Hepatocyte (in vitro differentiated cells): ENCODE measurements at regions not wholly inside any gene's neighbourhood (a gene's known extent, or its start where the extent isn't known, plus 50 kb on each side); places are given as distances from the start of the nearest gene placed in this dataset.

Experiments
- DNase-seq: peaks from one replicate; pipeline ENCODE4 v3.0.0-alpha.2; 2016; ENCODE audit warnings: low spot score
- H2AFZ ChIP-seq: fragments of 200-600 bp; sonication (generic); 2 replicates; pipeline ENCODE4 v1.6.0; 2016; ENCODE audit warnings: antibody characterized with exemption, mild to moderate bottlenecking
- H3K27ac ChIP-seq: fragments of 200-600 bp; sonication (generic); 2 replicates; pipeline ENCODE4 v1.5.1; 2016; ENCODE audit warnings: mild to moderate bottlenecking
- H3K27me3 ChIP-seq: fragments of 200-600 bp; sonication (generic); 2 replicates; pipeline ENCODE4 v1.6.1; 2016
- H3K36me3 ChIP-seq: fragments of 200-600 bp; sonication (generic); replicated peaks from 2 replicates; pipeline ENCODE4 v1.5.1; 2016; ENCODE audit warnings: low read depth; ENCODE audit not compliant: insufficient read depth
- H3K4me1 ChIP-seq: fragments of 200-600 bp; sonication (generic); 2 replicates; pipeline ENCODE4 v1.5.1; 2016; ENCODE audit warnings: mild to moderate bottlenecking, moderate library complexity; ENCODE audit not compliant: insufficient read depth
- H3K4me2 ChIP-seq: fragments of 200-600 bp; sonication (generic); 2 replicates; pipeline ENCODE4 v1.6.0; 2016
- H3K4me3 ChIP-seq: fragments of 200-600 bp; sonication (generic); 2 replicates; pipeline ENCODE4 v1.5.1; 2016; ENCODE audit warnings: mild to moderate bottlenecking
- H3K79me2 ChIP-seq: fragments of 200-600 bp; sonication (generic); 2 replicates; pipeline ENCODE4 v1.6.0; 2017; ENCODE audit warnings: mild to moderate bottlenecking
- H3K9me2 ChIP-seq: fragments of 200-600 bp; sonication (generic); replicated peaks from 2 replicates; pipeline ENCODE4 v1.6.0; 2017; ENCODE audit warnings: mild to moderate bottlenecking; ENCODE audit not compliant: insufficient read depth
- H3K9me3 ChIP-seq: fragments of 200-600 bp; sonication (generic); 2 replicates; pipeline ENCODE4 v1.5.1; 2016; ENCODE audit warnings: low read depth, mild to moderate bottlenecking
- H4K20me1 ChIP-seq: fragments of 200-600 bp; sonication (generic); 2 replicates; pipeline ENCODE4 v1.6.0; 2016; ENCODE audit warnings: mild to moderate bottlenecking; ENCODE audit not compliant: insufficient read depth, poor library complexity, severe bottlenecking
- EZH2 ChIP-seq: fragments of 200-600 bp; sonication (generic); IDR thresholded peaks from 2 replicates; pipeline ENCODE4 v1.6.1; 2016; ENCODE audit warnings: antibody characterized with exemption, mild to moderate bottlenecking, borderline replicate concordance
- EZH2phosphoT487 ChIP-seq: fragments of 200-600 bp; sonication (generic); IDR thresholded peaks from one replicate; pipeline ENCODE4 v1.6.1; 2018; ENCODE audit warnings: antibody characterized with exemption, mild to moderate bottlenecking, low read depth, moderate library complexity; ENCODE audit not compliant: unreplicated experiment, severe bottlenecking
- WGBS: methylation state at CpG from one replicate; pipeline ENCODE4 v1.1.6; 2016; ENCODE audit warnings: low lambda C conversion rate; ENCODE audit errors: missing lambda C conversion rate; 5-methylcytosine and 5-hydroxymethylcytosine counted together
- TF ChIP-seq, protein P1 (sequence below): fragments of 200-600 bp; sonication (generic); IDR thresholded peaks from 2 replicates; pipeline ENCODE4 v1.5.1; 2016; ENCODE audit warnings: antibody characterized with exemption, mild to moderate bottlenecking; ENCODE audit not compliant: poor library complexity

DNA sequence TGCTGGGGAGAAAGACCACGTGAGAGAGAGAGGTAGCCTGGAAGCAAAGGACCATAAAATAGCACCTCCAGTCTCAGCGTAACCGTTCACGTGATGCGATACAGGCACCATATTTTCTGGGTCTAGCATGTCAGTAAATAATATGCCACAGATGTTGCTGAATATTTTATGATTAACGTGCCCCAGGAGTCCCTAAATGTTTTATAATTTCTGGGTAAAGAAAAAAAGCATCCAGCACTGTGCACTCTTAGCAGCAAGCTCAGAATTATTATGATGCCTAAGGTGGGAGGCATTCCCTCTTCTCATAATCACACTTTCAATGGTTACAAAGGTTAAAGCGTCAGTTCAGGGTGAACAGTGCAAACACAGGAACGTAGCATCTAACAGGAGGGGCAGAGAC lies 121.8 kb downstream of the CAVIN4 start:
- Histone ChIP-seq H3K79me2 (no peaks in the 10 kb centered on the region), H3K4me2 (no peak overlapping the region), H3K4me3 (no peak overlapping the region), H4K20me1 (no peaks in the 10 kb centered on the region), H3K9me3 (no peaks in the 10 kb centered on the region), H3K27ac (no peak overlapping the region), H2AFZ (no peak overlapping the region), H3K9me2 (no peaks in the 10 kb centered on the region), H3K27me3 (no peaks in the 10 kb centered on the region), H3K4me1 (no peaks in the 10 kb centered on the region), H3K36me3 (no peaks in the 10 kb centered on the region)
- TF ChIP-seq, protein P1, sequence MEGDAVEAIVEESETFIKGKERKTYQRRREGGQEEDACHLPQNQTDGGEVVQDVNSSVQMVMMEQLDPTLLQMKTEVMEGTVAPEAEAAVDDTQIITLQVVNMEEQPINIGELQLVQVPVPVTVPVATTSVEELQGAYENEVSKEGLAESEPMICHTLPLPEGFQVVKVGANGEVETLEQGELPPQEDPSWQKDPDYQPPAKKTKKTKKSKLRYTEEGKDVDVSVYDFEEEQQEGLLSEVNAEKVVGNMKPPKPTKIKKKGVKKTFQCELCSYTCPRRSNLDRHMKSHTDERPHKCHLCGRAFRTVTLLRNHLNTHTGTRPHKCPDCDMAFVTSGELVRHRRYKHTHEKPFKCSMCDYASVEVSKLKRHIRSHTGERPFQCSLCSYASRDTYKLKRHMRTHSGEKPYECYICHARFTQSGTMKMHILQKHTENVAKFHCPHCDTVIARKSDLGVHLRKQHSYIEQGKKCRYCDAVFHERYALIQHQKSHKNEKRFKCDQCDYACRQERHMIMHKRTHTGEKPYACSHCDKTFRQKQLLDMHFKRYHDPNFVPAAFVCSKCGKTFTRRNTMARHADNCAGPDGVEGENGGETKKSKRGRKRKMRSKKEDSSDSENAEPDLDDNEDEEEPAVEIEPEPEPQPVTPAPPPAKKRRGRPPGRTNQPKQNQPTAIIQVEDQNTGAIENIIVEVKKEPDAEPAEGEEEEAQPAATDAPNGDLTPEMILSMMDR: no peak
- TF ChIP-seq EZH2 (no peak), EZH2phosphoT487 (no peak)
- 80% methylated on average over 8 of the region's 8 CpGs for WGBS
- no peak for DNase-seq

DNA sequence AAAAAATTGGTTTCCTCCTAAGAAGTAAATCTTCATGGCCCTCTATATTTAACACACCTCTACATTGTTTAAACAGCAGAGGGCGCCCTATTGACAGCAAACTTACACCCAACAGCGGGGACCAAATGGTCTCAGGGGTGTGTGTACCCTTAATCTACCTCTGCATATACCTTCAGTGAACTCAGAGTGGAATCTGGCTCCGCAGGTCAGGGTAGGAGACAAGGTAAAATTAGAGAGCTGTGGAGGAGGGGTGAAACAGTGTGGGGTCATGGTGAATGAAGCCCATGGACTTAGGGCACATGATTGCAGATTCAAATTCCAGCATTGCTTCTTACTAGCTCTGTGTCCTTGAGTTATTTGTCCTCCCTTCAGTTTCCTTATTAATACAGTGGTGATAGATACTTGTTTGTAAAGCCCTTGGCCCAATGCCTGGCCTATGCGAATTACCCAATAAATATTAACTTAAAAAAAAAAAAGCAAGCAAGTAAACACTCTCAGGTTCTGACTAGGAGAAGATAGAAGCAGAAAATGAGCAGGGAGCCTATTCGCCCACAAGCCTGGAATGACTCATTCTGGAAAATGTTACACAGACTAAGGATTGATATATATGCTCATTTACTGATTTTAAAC lies 122.9 kb downstream of the CAVIN4 start:
- Histone ChIP-seq H3K27me3 (no peaks in the 10 kb centered on the region), H2AFZ (no peak overlapping the region), H3K9me3 (no peaks in the 10 kb centered on the region), H4K20me1 (no peaks in the 10 kb centered on the region), H3K9me2 (no peaks in the 10 kb centered on the region), H3K4me1 (no peaks in the 10 kb centered on the region), H3K36me3 (no peaks in the 10 kb centered on the region), H3K79me2 (no peaks in the 10 kb centered on the region), H3K27ac (no peak overlapping the region), H3K4me3 (no peak overlapping the region), H3K4me2 (no peak overlapping the region)
- TF ChIP-seq, protein P1: peak; percentile 64
- TF ChIP-seq EZH2: no peak
- no peak for TF ChIP-seq EZH2phosphoT487
- WGBS: 25% methylated on average over 5 of the region's 5 CpGs
- peak; percentile 54 for DNase-seq

DNA sequence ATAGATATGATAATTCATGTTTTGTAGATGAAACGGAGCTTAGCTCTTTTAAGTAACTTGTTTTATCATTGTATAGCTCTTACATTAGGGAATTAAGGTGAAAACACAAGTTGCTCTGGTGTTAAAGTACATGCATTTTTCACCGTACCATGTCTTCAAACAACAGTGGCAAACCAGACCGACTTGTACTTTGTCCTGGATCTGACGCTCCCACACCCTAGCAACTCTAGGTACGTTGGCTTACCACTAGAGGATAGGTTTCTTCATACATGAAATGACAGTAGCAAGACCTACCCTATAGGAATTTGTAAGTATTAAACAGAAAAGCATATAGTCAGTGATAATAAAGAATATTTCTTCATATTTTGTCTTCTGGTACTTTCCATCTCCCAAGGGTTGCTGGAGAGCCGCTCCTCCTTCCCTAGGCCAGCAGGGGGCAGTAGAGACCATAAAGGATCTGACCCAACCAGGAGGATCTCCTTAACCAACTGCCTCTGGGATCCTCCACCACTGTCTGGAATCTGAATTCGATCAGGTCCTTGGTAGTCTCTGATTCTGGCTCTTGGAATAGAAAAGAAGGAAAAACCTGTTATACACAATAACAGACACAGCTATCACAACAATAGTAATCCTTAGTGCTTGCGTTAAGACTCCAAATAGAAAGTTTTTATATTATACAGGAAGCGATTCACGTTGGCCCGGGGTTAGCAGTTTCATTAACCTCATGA lies 136.7 kb downstream of the CAVIN4 start:
- Histone ChIP-seq H2AFZ (no peak overlapping the region), H3K27ac (no peak overlapping the region), H3K36me3 (no peaks in the 10 kb centered on the region), H3K9me2 (no peaks in the 10 kb centered on the region), H4K20me1 (no peaks in the 10 kb centered on the region), H3K4me1 (no peaks in the 10 kb centered on the region), H3K4me2 (no peak overlapping the region), H3K27me3 (no peaks in the 10 kb centered on the region), H3K9me3 (no peaks in the 10 kb centered on the region), H3K79me2 (no peaks in the 10 kb centered on the region), H3K4me3 (no peak overlapping the region)
- DNase-seq: peak; percentile 85
- TF ChIP-seq, protein P1: peak; percentile 84
- TF ChIP-seq EZH2phosphoT487: no peak
- 75% methylated on average over 11 of the region's 11 CpGs for WGBS
